ENCODE measurements at regions not wholly inside any gene's neighbourhood (a gene's known extent, or its start where the extent isn't known, plus 50 kb on each side); places are given as distances from the start of the nearest gene placed in this dataset.

DNA sequence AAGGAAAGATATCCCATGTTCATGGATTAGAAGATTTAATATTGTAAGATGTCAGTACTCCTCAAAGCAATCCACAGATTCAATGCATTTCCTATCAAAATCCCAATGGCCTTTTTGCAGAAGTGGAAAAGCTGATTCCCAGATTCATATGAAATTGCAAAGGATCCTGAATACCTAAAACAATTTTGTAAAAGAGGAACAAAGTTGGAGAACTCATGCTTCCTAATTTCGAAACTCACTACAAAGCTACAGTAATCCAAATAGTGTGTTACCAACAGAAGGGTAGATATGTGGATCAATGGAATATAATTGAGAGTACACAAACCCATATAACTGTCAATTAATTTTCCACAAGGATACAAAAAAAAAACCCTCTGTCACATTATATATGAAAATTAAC, 154.3 kb upstream of the ZNF618 start:
- TF ChIP-seq KDM5A (IDR thresholded peaks at IDR 0.05; ENCODE audit: low read length) (no peak), RXRA (IDR thresholded peaks at IDR 0.05; ENCODE audit: insufficient read depth, low read depth, low read length) (no peak), EGR1 (IDR thresholded peaks at IDR 0.05; ENCODE audit: borderline replicate concordance, low read depth, low read length) (no peak), RAD21 (IDR thresholded peaks at IDR 0.05 in 1 of 2, conservative IDR thresholded peaks at IDR 0.05 in 1 of 2; ENCODE audit: low read depth in 2 of 2, low read length in 2 of 2) (no peak), EP300 (IDR thresholded peaks at IDR 0.05; ENCODE audit: borderline replicate concordance in 1 of 2, low read depth in 2 of 2, low read length in 2 of 2) (no peak), RFX5 (IDR thresholded peaks at IDR 0.05; ENCODE audit: borderline replicate concordance, low read depth, low read length) (no peak), ASH2L (IDR thresholded peaks at IDR 0.05; ENCODE audit: low read length) (no peak)
- TF ChIP-seq, protein P1, sequence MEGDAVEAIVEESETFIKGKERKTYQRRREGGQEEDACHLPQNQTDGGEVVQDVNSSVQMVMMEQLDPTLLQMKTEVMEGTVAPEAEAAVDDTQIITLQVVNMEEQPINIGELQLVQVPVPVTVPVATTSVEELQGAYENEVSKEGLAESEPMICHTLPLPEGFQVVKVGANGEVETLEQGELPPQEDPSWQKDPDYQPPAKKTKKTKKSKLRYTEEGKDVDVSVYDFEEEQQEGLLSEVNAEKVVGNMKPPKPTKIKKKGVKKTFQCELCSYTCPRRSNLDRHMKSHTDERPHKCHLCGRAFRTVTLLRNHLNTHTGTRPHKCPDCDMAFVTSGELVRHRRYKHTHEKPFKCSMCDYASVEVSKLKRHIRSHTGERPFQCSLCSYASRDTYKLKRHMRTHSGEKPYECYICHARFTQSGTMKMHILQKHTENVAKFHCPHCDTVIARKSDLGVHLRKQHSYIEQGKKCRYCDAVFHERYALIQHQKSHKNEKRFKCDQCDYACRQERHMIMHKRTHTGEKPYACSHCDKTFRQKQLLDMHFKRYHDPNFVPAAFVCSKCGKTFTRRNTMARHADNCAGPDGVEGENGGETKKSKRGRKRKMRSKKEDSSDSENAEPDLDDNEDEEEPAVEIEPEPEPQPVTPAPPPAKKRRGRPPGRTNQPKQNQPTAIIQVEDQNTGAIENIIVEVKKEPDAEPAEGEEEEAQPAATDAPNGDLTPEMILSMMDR (IDR thresholded peaks at IDR 0.05; ENCODE audit: control extremely low read depth in 1 of 3, insufficient read depth in 1 of 3, low read depth in 1 of 3, low read length in 3 of 3): no peak
- TF ChIP-seq, protein P2, sequence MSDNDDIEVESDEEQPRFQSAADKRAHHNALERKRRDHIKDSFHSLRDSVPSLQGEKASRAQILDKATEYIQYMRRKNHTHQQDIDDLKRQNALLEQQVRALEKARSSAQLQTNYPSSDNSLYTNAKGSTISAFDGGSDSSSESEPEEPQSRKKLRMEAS (IDR thresholded peaks at IDR 0.05): no peak
- TF ChIP-seq, protein P3, sequence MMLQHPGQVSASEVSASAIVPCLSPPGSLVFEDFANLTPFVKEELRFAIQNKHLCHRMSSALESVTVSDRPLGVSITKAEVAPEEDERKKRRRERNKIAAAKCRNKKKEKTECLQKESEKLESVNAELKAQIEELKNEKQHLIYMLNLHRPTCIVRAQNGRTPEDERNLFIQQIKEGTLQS (IDR thresholded peaks at IDR 0.05; ENCODE audit: insufficient read depth, low read depth, low read length): no peak
